ENCODE measurements at regions not wholly inside any gene's neighbourhood (a gene's known extent, or its start where the extent isn't known, plus 50 kb on each side); places are given as distances from the start of the nearest gene placed in this dataset.

GRCh38 chr3:41111011-41111410 lies 88.3 kb upstream of the CTNNB1 start:
- no peak for TF ChIP-seq CTCF (IDR thresholded peaks at IDR 0.05)
- no peak for TF ChIP-seq POLR2A (IDR thresholded peaks at IDR 0.05)

Data from testis (tissue), 2 donors.